ENCODE measurements at regions not wholly inside any gene's neighbourhood (a gene's known extent, or its start where the extent isn't known, plus 50 kb on each side); places are given as distances from the start of the nearest gene placed in this dataset.

DNA sequence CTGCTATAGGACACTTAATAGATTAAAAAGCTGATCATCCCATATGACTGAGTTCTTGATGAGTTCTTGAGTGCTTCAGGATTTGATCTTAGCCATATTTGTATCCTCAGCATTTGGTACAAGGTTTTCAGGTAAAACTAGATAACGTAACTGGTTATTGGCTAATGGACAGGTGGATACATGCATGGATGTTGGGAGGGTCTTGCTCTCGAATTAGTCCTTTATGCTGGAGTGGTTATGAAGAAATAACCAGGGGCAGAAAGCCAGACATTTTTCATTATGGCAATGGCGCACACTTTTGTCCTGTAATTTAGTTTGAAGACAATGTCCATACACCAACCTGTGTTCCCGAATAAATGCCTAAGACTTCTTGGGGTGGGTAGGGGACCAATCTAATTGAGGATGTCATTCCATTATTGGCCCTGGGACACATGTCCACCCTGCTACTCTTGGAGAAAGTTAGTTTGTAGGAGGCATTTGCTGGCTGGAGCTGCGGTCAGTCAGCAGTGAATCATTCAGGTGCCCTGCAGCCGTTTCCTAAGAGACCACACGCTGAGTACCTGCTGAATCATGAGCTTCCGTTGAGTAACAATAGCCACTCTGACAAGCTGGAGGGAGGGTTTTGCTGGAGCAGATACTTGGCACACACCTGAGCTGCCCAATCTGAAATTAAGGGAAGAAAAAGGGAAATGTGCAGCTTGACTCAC is 194.4 kb downstream of the FOXA2 start:
- H3K27me3 ChIP-seq (ENCODE audit: insufficient read depth, low read length), result no peaks in the 10 kb centered on the region
- H2AK5ac ChIP-seq (ENCODE audit: insufficient read length, low read length), result no peak overlapping the region
- H3K4me1 ChIP-seq (ENCODE audit: insufficient read depth, low read length), result peaks cover 8% of the 10 kb centered on the region; the same call in 1 of the 2 replicates
- no peak overlapping the region for H3K27ac ChIP-seq (ENCODE audit: insufficient read length, low read depth, low read length)
- no peak overlapping the region for H2BK12ac ChIP-seq (ENCODE audit: insufficient read length, low read depth, low read length)
- H4K91ac ChIP-seq (ENCODE audit: insufficient read length, low read depth, low read length), result no peak overlapping the region
- no peaks in the 10 kb centered on the region for H3K79me2 ChIP-seq (ENCODE audit: insufficient read depth, low read length)
- no peak overlapping the region for H3K56ac ChIP-seq (ENCODE audit: insufficient read length, low read depth, low read length)
- H3K4me2 ChIP-seq (ENCODE audit: insufficient read depth, insufficient read length, low read length), result no peak overlapping the region
- no peak overlapping the region for H4K8ac ChIP-seq (replicated peaks; ENCODE audit: insufficient read length, low read depth, low read length)
- no peak overlapping the region for H3K9ac ChIP-seq (ENCODE audit: extremely low read depth, insufficient read length, low read length)
- no peaks in the 10 kb centered on the region for H3K23me2 ChIP-seq (ENCODE audit: insufficient read length, low read depth, low read length, poor library complexity, severe bottlenecking)
- Mint-ChIP-seq H3K4me3 (no peak overlapping the region), H3K27ac (no peak overlapping the region), H3K27me3 (ENCODE audit: low read depth) (peaks cover 56% of the 10 kb centered on the region), H3K9me3 (no peaks in the 10 kb centered on the region; a peak in 1 of 5 replicates), H3K36me3 (ENCODE audit: insufficient read depth in 1 of 3, low read depth in 3 of 3) (no peaks in the 10 kb centered on the region), H3K4me1 (peaks cover 24 to 25% of the 10 kb centered on the region in 2 experiments)
- H3K79me1 ChIP-seq (ENCODE audit: insufficient read depth, low read depth, low read length, poor library complexity, severe bottlenecking), result no peaks in the 10 kb centered on the region
- H2AFZ ChIP-seq (ENCODE audit: low read length), result no peak overlapping the region
- no peaks in the 10 kb centered on the region for H4K20me1 ChIP-seq (ENCODE audit: control insufficient read depth, insufficient read depth, insufficient read length)
- peak; percentile 80 for DNase-seq
- no peak overlapping the region for H2BK20ac ChIP-seq (ENCODE audit: low read depth, low read length, poor library complexity, severe bottlenecking)
- no peak overlapping the region for H3K23ac ChIP-seq (ENCODE audit: insufficient read length, low read depth, low read length)
- H2BK120ac ChIP-seq (ENCODE audit: low read depth, low read length, poor library complexity, severe bottlenecking), result no peak overlapping the region
- no peak overlapping the region for H4K5ac ChIP-seq (ENCODE audit: insufficient read length, low read depth, low read length)
- H3K14ac ChIP-seq (ENCODE audit: insufficient read depth, low read length), result no peak overlapping the region
- TF ChIP-seq, protein P1, sequence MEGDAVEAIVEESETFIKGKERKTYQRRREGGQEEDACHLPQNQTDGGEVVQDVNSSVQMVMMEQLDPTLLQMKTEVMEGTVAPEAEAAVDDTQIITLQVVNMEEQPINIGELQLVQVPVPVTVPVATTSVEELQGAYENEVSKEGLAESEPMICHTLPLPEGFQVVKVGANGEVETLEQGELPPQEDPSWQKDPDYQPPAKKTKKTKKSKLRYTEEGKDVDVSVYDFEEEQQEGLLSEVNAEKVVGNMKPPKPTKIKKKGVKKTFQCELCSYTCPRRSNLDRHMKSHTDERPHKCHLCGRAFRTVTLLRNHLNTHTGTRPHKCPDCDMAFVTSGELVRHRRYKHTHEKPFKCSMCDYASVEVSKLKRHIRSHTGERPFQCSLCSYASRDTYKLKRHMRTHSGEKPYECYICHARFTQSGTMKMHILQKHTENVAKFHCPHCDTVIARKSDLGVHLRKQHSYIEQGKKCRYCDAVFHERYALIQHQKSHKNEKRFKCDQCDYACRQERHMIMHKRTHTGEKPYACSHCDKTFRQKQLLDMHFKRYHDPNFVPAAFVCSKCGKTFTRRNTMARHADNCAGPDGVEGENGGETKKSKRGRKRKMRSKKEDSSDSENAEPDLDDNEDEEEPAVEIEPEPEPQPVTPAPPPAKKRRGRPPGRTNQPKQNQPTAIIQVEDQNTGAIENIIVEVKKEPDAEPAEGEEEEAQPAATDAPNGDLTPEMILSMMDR (conservative IDR thresholded peaks at IDR 0.05), result no peak
- no peak overlapping the region for H3K4ac ChIP-seq (ENCODE audit: low read depth, low read length)
- no peak overlapping the region for H3K18ac ChIP-seq (ENCODE audit: insufficient read length, low read depth, low read length)
- no CpG with 5 or more reads among the region's 8 CpGs for WGBS (ENCODE audit: extremely low coverage, insufficient read length, low lambda C conversion rate)
- no peak overlapping the region for H3T11ph ChIP-seq (ENCODE audit: low read length)
- H2BK5ac ChIP-seq (ENCODE audit: insufficient read length, low read length), result no peak overlapping the region
- no peaks in the 10 kb centered on the region for H3K9me3 ChIP-seq (ENCODE audit: control insufficient read depth, low read depth, low read length)
- H2BK15ac ChIP-seq (ENCODE audit: low read depth, low read length), result no peak overlapping the region

Measured in H9 (cell line).